Stimulated activated CD4-positive, alpha-beta T cell treated with anti-CD3 and anti-CD28 coated beads, TNF-alpha, amount 100 ng/mL, for 24 hours (primary cell): ENCODE measurements at regions not wholly inside any gene's neighbourhood (a gene's known extent, or its start where the extent isn't known, plus 50 kb on each side); places are given as distances from the start of the nearest gene placed in this dataset.

Experiments
- DNase-seq, 3 experiments: peaks; one replicate each; pipeline ENCODE4 v3.0.0-alpha.2; 2020; ENCODE audit warnings: low read depth in 3 of 3

- DNase-seq = no peak
Measured at GRCh38 chr20:37598100-37598543, 70.4 kb upstream of the BLCAP start.

GRCh38 chr20:37596890-37597536 lies 69.3 kb upstream of the BLCAP start:
- no peak for DNase-seq

DNA sequence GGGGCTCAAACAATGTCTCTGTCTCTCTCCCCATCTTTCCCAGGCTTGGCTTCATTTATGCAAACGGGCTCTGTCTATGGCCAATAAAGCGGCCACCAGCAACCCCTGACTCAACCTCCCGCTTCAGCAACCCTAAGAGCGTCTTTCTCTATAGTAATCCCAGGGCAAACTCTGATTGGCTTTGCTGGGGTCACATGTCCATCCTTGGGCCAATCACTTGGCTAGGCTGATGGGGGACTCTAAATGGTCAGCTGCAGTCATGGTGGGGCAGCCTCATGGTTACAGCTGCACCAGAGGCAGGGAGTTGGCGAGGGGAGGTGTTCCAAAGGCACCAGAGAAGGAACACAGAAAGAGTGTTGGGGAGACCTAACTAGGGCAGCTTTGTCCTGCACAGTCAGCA lies 68.5 kb upstream of the BLCAP start:
- DNase-seq = no peak

DNA sequence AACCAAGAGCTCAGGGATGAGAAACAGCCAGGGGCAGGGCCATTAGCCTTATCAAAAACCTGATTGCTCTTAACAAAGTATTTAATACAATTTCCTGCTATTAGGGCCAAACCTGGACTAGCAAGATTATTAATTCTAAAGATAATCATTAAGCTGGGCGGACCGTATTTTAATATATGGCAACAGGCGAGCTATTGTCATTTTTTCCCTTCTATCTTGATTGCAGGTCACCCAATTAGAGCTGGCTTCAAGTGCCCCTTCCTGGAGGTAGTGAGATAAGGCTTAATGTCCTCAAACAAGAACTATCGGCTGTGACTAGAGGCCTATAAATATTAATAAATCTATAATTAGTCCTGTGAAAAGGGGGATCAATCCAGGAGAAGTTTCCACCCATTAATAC lies 66.0 kb upstream of the BLCAP start:
- no peak for DNase-seq

- DNase-seq = no peak
Measured at GRCh38 chr20:37590938-37591490, 63.3 kb upstream of the BLCAP start.

- DNase-seq = no peak
Measured at GRCh38 chr20:37586078-37586477, 58.4 kb upstream of the BLCAP start.

- DNase-seq = no peak
Measured at GRCh38 chr20:37584238-37584807, 56.6 kb upstream of the BLCAP start.

GRCh38 chr20:37581246-37581645 lies 53.6 kb upstream of the BLCAP start:
- no peak for DNase-seq

GRCh38 chr20:37580069-37580468 lies 52.4 kb upstream of the BLCAP start:
- DNase-seq = no peak

- DNase-seq = no peak
Measured at GRCh38 chr20:37579106-37579505, 51.4 kb upstream of the BLCAP start.

- DNase-seq = no peak
Measured at GRCh38 chr20:37577981-37578380, 50.3 kb upstream of the BLCAP start.
